ENCODE measurements at regions not wholly inside any gene's neighbourhood (a gene's known extent, or its start where the extent isn't known, plus 50 kb on each side); places are given as distances from the start of the nearest gene placed in this dataset.
A peak's percentile ranks its signal among the peaks of the same experiment; 100 is the strongest.

DNA sequence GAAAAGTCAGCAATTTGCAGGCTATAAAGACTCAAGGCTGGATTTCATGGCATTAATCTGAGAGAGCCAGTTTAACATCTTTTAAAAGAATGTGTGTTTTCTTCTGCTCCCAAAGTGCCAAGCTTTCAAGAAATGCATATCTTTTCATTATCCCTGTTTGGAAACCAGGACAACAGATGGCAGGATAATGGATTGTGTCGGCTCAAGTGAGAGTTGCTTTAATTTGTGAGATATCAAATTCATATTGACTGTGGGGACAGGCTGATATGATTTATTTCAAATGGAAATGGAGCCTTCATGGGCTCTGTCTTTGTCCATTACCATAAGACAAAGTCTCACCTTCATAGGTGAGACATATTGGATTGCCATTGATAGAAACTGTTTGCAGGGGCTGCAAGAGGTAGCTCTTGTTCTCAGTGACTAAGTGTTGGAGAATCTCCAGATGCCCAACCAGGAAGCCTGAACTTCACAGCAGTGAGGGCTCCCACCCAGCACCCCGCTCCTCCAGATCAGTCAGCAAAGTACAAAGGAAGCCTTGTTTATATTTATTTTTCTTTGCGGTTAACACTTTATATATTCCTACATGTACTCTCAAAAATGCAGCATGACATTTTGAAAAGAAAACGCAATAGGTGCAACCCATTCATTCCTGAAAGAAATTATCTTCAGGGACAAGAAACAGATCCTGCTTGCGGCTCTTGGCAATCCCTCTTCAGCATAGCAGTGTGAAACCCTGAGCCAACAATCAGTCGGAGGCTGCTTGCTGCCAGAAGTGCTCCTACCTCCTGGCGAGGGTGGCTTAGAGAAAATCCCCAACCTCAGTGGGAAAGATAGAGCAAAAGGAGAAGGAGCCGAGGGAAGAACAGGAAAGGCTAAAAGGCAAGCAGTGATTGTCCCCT lies 65.8 kb upstream of the ATL2 start:
- ChIA-PET POLR2A (no interaction called here), CTCF (no interaction called here)
- peak; percentile 13; the same call in 1 of the 2 replicates for TF ChIP-seq PKNOX1 (IDR thresholded peaks at IDR 0.05)
- TF ChIP-seq SP1 (IDR thresholded peaks at IDR 0.05) = no peak
- no peak for TF ChIP-seq BHLHE40 (IDR thresholded peaks at IDR 0.05; ENCODE audit: borderline replicate concordance)
- no peak for TF ChIP-seq FOXK2 (IDR thresholded peaks at IDR 0.05)
- TF ChIP-seq NFRKB (IDR thresholded peaks at IDR 0.05) = no peak
- DNase-seq (ENCODE audit: extremely low spot score) = no peak

DNA sequence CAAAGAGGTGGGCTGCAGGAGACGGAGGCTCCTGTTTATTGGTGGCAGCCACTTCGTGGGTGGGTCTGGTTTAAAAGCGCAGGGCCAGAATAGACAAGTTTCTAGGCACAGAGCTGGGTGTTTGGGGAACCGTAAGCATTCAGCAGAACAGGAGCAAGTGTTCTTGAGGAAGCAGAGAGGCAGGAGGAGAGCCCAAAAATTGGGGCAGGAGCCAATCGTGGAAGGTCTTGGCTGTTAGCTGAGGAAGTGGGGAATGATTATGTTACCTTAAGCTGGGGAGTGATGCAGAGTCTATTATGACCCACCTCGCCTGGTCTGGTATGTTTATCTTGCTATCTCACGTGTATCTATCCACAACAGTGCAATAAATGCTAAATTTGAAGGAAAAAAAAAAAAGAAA lies 64.3 kb upstream of the ATL2 start:
- no peak for TF ChIP-seq FOXM1 (IDR thresholded peaks at IDR 0.05; ENCODE audit: borderline replicate concordance)
- no peak for TF ChIP-seq LEF1 (IDR thresholded peaks at IDR 0.05; ENCODE audit: borderline replicate concordance)
- no peak for TF ChIP-seq SUZ12 (IDR thresholded peaks at IDR 0.05)
- no peak for TF ChIP-seq BHLHE40 (IDR thresholded peaks at IDR 0.05; ENCODE audit: borderline replicate concordance)
- TF ChIP-seq ELF4 (IDR thresholded peaks at IDR 0.05) = no peak
- TF ChIP-seq L3MBTL2 (conservative IDR thresholded peaks at IDR 0.05) = no peak
- no peak for TF ChIP-seq CTBP1 (IDR thresholded peaks at IDR 0.05; ENCODE audit: borderline replicate concordance)
- no peak for TF ChIP-seq TARDBP (IDR thresholded peaks at IDR 0.05)
- TF ChIP-seq NFRKB (IDR thresholded peaks at IDR 0.05) = no peak
- POLR2A ChIA-PET = no interaction called here
- DNase-seq (ENCODE audit: extremely low spot score) = no peak
- CTCF ChIA-PET = interaction anchor here (0.8 kb wide), 1 partner anchor 24 kb away, joined by 4 read pairs; no protein-coding TSS in a partner anchor

GRCh38 chr2:38440655-38441054 lies 63.6 kb upstream of the ATL2 start:
- TF ChIP-seq FOXM1 (IDR thresholded peaks at IDR 0.05; ENCODE audit: borderline replicate concordance) (no peak), CTBP1 (IDR thresholded peaks at IDR 0.05; ENCODE audit: borderline replicate concordance) (peak; percentile 53; the same call in 1 of the 2 replicates)
- peak; percentile 45 for DNase-seq (ENCODE audit: extremely low spot score)
- POLR2A ChIA-PET = no interaction called here
- CTCF ChIA-PET = no interaction called here

DNA sequence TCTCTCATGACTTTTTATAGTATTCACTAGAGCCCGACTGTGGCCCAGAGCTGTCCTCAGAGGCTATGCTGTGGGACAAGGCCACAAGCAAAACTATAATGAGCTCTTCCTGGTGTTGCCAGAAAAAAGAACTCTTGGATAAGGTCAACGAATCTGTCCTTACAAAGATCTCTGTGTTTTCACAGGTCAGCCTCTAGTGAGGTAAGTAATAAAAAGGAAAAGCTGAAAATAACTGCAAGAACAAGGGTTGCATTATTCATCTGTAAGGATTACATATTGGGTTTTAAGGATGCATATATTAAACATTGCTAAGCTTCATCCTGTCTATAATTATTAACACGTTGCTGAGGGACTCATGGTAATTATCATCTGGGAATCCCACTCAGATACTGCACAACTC lies 62.8 kb upstream of the ATL2 start:
- TF ChIP-seq TARDBP (IDR thresholded peaks at IDR 0.05) = no peak
- TF ChIP-seq SP1 (IDR thresholded peaks at IDR 0.05) = no peak
- no peak for TF ChIP-seq HDGF (IDR thresholded peaks at IDR 0.05; ENCODE audit: borderline replicate concordance)
- no peak for TF ChIP-seq NFRKB (IDR thresholded peaks at IDR 0.05)
- no peak for TF ChIP-seq CTBP1 (IDR thresholded peaks at IDR 0.05; ENCODE audit: borderline replicate concordance)
- TF ChIP-seq BHLHE40 (IDR thresholded peaks at IDR 0.05; ENCODE audit: borderline replicate concordance) = no peak
- TF ChIP-seq ELF4 (IDR thresholded peaks at IDR 0.05) = no peak
- TF ChIP-seq L3MBTL2 (conservative IDR thresholded peaks at IDR 0.05) = no peak
- TF ChIP-seq ZNF384 (IDR thresholded peaks at IDR 0.05) = no peak
- TF ChIP-seq FOXA1 (IDR thresholded peaks at IDR 0.05) = no peak
- no peak for TF ChIP-seq PKNOX1 (IDR thresholded peaks at IDR 0.05)
- TF ChIP-seq FOXM1 (IDR thresholded peaks at IDR 0.05; ENCODE audit: borderline replicate concordance) = no peak
- POLR2A ChIA-PET = no interaction called here
- no peak for DNase-seq (ENCODE audit: extremely low spot score)
- CTCF ChIA-PET = interaction anchor here (1.3 kb wide), 1 partner anchor 68 kb away, joined by 5 read pairs; no protein-coding TSS in a partner anchor

GRCh38 chr2:38438883-38439612 lies 62.0 kb upstream of the ATL2 start:
- DNase-seq (ENCODE audit: extremely low spot score) = no peak
- TF ChIP-seq ZNF384 (IDR thresholded peaks at IDR 0.05) = no peak
- no peak for TF ChIP-seq PKNOX1 (IDR thresholded peaks at IDR 0.05)
- TF ChIP-seq ARNT (IDR thresholded peaks at IDR 0.05) = no peak
- POLR2A ChIA-PET = interaction anchor here (0.7 to 1.0 kb wide), 2 partner anchors 62 to 63 kb away, joined by 3 to 6 read pairs; partner anchors contain the start of gene ATL2
- CTCF ChIA-PET = interaction anchor here (1.1 to 1.3 kb wide), 2 partner anchors 29 to 69 kb away, joined by 4 to 5 read pairs; no protein-coding TSS in a partner anchor

- TF ChIP-seq BHLHE40 (IDR thresholded peaks at IDR 0.05; ENCODE audit: borderline replicate concordance) (no peak), SP1 (IDR thresholded peaks at IDR 0.05) (no peak), ZNF384 (IDR thresholded peaks at IDR 0.05) (no peak), L3MBTL2 (conservative IDR thresholded peaks at IDR 0.05) (no peak), FOXM1 (IDR thresholded peaks at IDR 0.05; ENCODE audit: borderline replicate concordance) (no peak), HDGF (IDR thresholded peaks at IDR 0.05; ENCODE audit: borderline replicate concordance) (no peak), ELF4 (IDR thresholded peaks at IDR 0.05) (no peak), FOXK2 (IDR thresholded peaks at IDR 0.05) (no peak), ARNT (IDR thresholded peaks at IDR 0.05) (no peak), PKNOX1 (IDR thresholded peaks at IDR 0.05) (no peak), NFRKB (IDR thresholded peaks at IDR 0.05) (no peak), LEF1 (IDR thresholded peaks at IDR 0.05; ENCODE audit: borderline replicate concordance) (no peak), SUZ12 (IDR thresholded peaks at IDR 0.05) (no peak)
- POLR2A ChIA-PET = interaction anchor here (1.0 kb wide), 1 partner anchor 61 kb away, joined by 6 read pairs; the partner anchor contains the start of gene ATL2
- DNase-seq (ENCODE audit: extremely low spot score) = no peak
- CTCF ChIA-PET = interaction anchor here (1.1 to 1.3 kb wide), 2 partner anchors 29 to 70 kb away, joined by 4 to 5 read pairs; no protein-coding TSS in a partner anchor
Observed at GRCh38 chr2:38438133-38438882, 61.2 kb upstream of the ATL2 start.

Measured in HEK293T (cell line).